ENCODE measurements at regions not wholly inside any gene's neighbourhood (a gene's known extent, or its start where the extent isn't known, plus 50 kb on each side); places are given as distances from the start of the nearest gene placed in this dataset.

DNA sequence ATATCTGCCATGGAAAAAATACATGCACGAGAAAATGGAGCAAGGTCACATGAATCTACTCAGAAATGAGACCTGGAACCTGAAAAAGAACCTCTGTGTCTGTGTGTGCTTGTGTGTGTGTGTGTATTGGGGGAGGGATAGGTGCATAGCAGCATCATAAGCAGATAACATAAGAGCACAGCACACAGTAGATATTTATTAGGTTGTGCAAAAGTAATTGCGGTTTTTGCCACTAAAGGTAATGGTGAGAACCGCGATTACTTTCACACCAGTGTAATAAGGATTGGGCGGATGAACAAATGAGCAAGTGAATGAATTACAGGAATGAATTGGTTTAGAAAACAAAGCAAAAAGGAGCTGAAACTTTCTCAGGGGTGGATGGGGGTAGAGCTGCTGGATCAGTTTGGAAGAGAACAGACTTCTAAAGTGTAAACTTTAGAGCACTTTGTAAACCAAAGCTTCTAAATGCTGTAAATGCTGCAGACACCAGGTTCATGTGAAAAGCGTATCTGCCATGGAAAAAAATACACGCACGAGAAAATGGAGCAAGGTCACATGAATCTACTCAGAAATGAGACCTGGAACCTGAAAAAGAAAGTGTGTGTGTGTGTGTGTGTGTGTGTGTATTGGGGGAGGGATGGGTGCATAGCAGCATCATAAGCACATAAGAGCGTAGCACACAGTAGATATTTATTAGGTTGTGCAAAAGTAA lies 156.9 kb downstream of the TOMM20 start:
- no peak overlapping the region for H3K4me3 Mint-ChIP-seq (ENCODE audit: unreplicated experiment)
- DNase-seq (ENCODE audit: low read depth) (no peak), FAIRE-seq (no peak)
- no peaks in the 10 kb centered on the region for H3K79me2 ChIP-seq (ENCODE audit: insufficient read depth, low read length)
- H3K9ac ChIP-seq (ENCODE audit: low read length): peak overlapping the region; percentile 75
- H3K36me3 ChIP-seq (ENCODE audit: insufficient read depth, low read length): no peaks in the 10 kb centered on the region
- no peaks in the 10 kb centered on the region for H3K9me3 Mint-ChIP-seq (ENCODE audit: unreplicated experiment)
- H3K27me3 ChIP-seq (ENCODE audit: insufficient read depth, low read length): no peaks in the 10 kb centered on the region
- TF ChIP-seq EZH2 (IDR thresholded peaks at IDR 0.05; ENCODE audit: insufficient read depth, low read length): no peak
- TF ChIP-seq, protein P1, sequence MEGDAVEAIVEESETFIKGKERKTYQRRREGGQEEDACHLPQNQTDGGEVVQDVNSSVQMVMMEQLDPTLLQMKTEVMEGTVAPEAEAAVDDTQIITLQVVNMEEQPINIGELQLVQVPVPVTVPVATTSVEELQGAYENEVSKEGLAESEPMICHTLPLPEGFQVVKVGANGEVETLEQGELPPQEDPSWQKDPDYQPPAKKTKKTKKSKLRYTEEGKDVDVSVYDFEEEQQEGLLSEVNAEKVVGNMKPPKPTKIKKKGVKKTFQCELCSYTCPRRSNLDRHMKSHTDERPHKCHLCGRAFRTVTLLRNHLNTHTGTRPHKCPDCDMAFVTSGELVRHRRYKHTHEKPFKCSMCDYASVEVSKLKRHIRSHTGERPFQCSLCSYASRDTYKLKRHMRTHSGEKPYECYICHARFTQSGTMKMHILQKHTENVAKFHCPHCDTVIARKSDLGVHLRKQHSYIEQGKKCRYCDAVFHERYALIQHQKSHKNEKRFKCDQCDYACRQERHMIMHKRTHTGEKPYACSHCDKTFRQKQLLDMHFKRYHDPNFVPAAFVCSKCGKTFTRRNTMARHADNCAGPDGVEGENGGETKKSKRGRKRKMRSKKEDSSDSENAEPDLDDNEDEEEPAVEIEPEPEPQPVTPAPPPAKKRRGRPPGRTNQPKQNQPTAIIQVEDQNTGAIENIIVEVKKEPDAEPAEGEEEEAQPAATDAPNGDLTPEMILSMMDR (IDR thresholded peaks at IDR 0.05; ENCODE audit: insufficient read depth, low read depth, low read length): no peak
- H3K9me3 ChIP-seq (ENCODE audit: insufficient read depth, low read depth, low read length): no peaks in the 10 kb centered on the region
- H3K36me3 Mint-ChIP-seq (ENCODE audit: low read depth, unreplicated experiment): no peaks in the 10 kb centered on the region
- H3K4me3 ChIP-seq (ENCODE audit: insufficient read depth, low read depth, low read length): no peak overlapping the region
- no peak overlapping the region for H2AFZ ChIP-seq (ENCODE audit: low read depth, low read length)
- H3K4me2 ChIP-seq (ENCODE audit: low read length): peak overlapping the region; percentile 81
- peak overlapping the region; percentile 100 for H3K27ac Mint-ChIP-seq (ENCODE audit: unreplicated experiment)
- H3K27me3 Mint-ChIP-seq (ENCODE audit: low read depth, unreplicated experiment): no peaks in the 10 kb centered on the region
- no peaks in the 10 kb centered on the region for H4K20me1 ChIP-seq (ENCODE audit: insufficient read depth, low read length)
- peak overlapping the region; percentile 93 for H3K27ac ChIP-seq (ENCODE audit: low read depth, low read length)
- H3K4me1 ChIP-seq (ENCODE audit: insufficient read depth, low read length): peaks cover 46% of the 10 kb centered on the region
- peaks cover 50% of the 10 kb centered on the region for H3K4me1 Mint-ChIP-seq (ENCODE audit: low read depth, unreplicated experiment)

DNA sequence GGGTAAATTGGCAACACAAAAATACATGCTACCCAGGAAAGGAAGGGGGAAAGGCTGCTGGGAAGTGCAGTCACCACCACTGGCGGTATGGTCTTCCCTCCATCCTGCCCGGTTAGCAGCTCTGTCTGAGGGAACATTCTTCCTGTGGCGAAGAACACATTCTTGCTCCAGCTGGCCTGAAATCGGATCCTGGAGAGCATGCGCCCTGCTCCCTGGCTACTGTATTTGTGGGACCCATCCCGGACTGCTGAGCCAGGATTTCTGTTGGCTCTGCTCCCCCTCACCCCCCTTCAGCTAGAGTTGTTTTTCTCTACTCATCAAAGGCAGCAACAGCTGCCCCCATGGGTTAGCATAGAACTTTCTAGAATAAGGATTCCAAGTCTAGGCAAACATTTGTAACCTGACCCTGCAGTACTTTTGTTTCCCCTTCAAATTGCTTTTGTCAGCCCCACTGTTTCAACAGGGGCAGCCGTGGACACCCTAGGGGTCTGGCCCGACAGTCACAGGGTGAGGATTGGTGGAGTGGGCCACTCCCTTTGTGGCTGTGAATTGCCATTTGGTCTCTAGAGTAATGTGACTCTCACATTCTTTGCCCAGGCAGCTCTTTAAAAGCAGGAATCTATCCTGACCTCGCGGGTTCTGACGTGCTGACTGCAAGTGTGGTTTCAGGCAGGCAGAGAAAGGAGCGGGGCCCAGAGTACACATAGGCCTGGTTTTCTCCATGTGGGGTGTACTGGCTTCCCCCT lies 157.7 kb downstream of the TOMM20 start:
- no peak overlapping the region for H3K4me3 ChIP-seq (ENCODE audit: insufficient read depth, low read depth, low read length)
- DNase-seq (ENCODE audit: low read depth) (peak; percentile 99), FAIRE-seq (no peak)
- Mint-ChIP-seq H3K27me3 (ENCODE audit: low read depth, unreplicated experiment) (no peaks in the 10 kb centered on the region), H3K27ac (ENCODE audit: unreplicated experiment) (peak overlapping the region; percentile 100), H3K36me3 (ENCODE audit: low read depth, unreplicated experiment) (no peaks in the 10 kb centered on the region), H3K4me1 (ENCODE audit: low read depth, unreplicated experiment) (peaks cover 45% of the 10 kb centered on the region), H3K9me3 (ENCODE audit: unreplicated experiment) (no peaks in the 10 kb centered on the region), H3K4me3 (ENCODE audit: unreplicated experiment) (peak overlapping the region; percentile 43)
- TF ChIP-seq, protein P1 (IDR thresholded peaks at IDR 0.05; ENCODE audit: insufficient read depth, low read depth, low read length): no peak
- no peak for TF ChIP-seq EZH2 (IDR thresholded peaks at IDR 0.05; ENCODE audit: insufficient read depth, low read length)
- no peaks in the 10 kb centered on the region for H3K79me2 ChIP-seq (ENCODE audit: insufficient read depth, low read length)
- H3K36me3 ChIP-seq (ENCODE audit: insufficient read depth, low read length): no peaks in the 10 kb centered on the region
- H3K9me3 ChIP-seq (ENCODE audit: insufficient read depth, low read depth, low read length): no peaks in the 10 kb centered on the region
- no peaks in the 10 kb centered on the region for H3K27me3 ChIP-seq (ENCODE audit: insufficient read depth, low read length)
- peak overlapping the region; percentile 81 for H3K4me2 ChIP-seq (ENCODE audit: low read length)
- H4K20me1 ChIP-seq (ENCODE audit: insufficient read depth, low read length): no peaks in the 10 kb centered on the region
- H2AFZ ChIP-seq (ENCODE audit: low read depth, low read length): no peak overlapping the region
- H3K4me1 ChIP-seq (ENCODE audit: insufficient read depth, low read length): peaks cover 43% of the 10 kb centered on the region
- H3K27ac ChIP-seq (ENCODE audit: low read depth, low read length): peak overlapping the region; percentile 93
- peak overlapping the region; percentile 75 for H3K9ac ChIP-seq (ENCODE audit: low read length)

DNA sequence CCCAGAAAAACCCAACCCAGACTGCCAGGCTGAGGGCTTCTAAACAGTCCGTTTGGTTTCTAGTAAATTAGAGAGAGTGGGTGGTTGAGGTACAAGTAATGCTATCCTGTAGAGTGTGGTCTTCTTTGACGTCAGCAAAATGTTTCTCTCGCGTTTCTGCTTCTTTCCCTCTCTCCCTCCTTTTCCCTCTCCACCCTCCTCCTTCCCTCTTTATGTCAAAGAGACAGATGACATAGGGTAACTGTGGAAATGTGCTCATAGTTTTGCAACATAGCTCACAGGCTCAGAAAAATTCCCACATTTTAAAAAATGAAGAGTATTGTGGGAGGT lies 158.3 kb downstream of the TOMM20 start:
- Mint-ChIP-seq H3K36me3 (ENCODE audit: low read depth, unreplicated experiment) (no peaks in the 10 kb centered on the region), H3K27me3 (ENCODE audit: low read depth, unreplicated experiment) (no peaks in the 10 kb centered on the region), H3K4me1 (ENCODE audit: low read depth, unreplicated experiment) (peaks cover 40% of the 10 kb centered on the region), H3K9me3 (ENCODE audit: unreplicated experiment) (no peaks in the 10 kb centered on the region), H3K27ac (ENCODE audit: unreplicated experiment) (peak overlapping the region; percentile 100), H3K4me3 (ENCODE audit: unreplicated experiment) (peak overlapping the region; percentile 43)
- H2AFZ ChIP-seq (ENCODE audit: low read depth, low read length): no peak overlapping the region
- peak overlapping the region; percentile 93 for H3K27ac ChIP-seq (ENCODE audit: low read depth, low read length)
- H3K36me3 ChIP-seq (ENCODE audit: insufficient read depth, low read length): no peaks in the 10 kb centered on the region
- peaks cover 38% of the 10 kb centered on the region for H3K4me1 ChIP-seq (ENCODE audit: insufficient read depth, low read length)
- peak overlapping the region; percentile 81 for H3K4me2 ChIP-seq (ENCODE audit: low read length)
- peak overlapping the region; percentile 75 for H3K9ac ChIP-seq (ENCODE audit: low read length)
- TF ChIP-seq, protein P1 (IDR thresholded peaks at IDR 0.05; ENCODE audit: insufficient read depth, low read depth, low read length): no peak
- TF ChIP-seq EZH2 (IDR thresholded peaks at IDR 0.05; ENCODE audit: insufficient read depth, low read length): no peak
- H3K27me3 ChIP-seq (ENCODE audit: insufficient read depth, low read length): no peaks in the 10 kb centered on the region
- H3K79me2 ChIP-seq (ENCODE audit: insufficient read depth, low read length): no peaks in the 10 kb centered on the region
- DNase-seq (ENCODE audit: low read depth) (peak; percentile 100), FAIRE-seq (no peak)
- no peaks in the 10 kb centered on the region for H4K20me1 ChIP-seq (ENCODE audit: insufficient read depth, low read length)
- no peak overlapping the region for H3K4me3 ChIP-seq (ENCODE audit: insufficient read depth, low read depth, low read length)
- H3K9me3 ChIP-seq (ENCODE audit: insufficient read depth, low read depth, low read length): no peaks in the 10 kb centered on the region

Data from astrocyte (in vitro differentiated cells and primary cell).